HEK293T (cell line): ENCODE measurements at regions not wholly inside any gene's neighbourhood (a gene's known extent, or its start where the extent isn't known, plus 50 kb on each side); places are given as distances from the start of the nearest gene placed in this dataset.
A peak's percentile ranks its signal among the peaks of the same experiment; 100 is the strongest.

Experiments used
- CTCF ChIA-PET: fragments of 350-600 bp; formaldehyde crosslinking; extraction: SDS; loops from one replicate; lab custom pipeline; 2021; ENCODE audit warnings: antibody characterized with exemption, inconsistent platforms; lab: Yijun Ruan, JAX
- POLR2A ChIA-PET: fragments of 350-600 bp; formaldehyde crosslinking; extraction: SDS; loops from one replicate; lab custom pipeline; 2020; ENCODE audit warnings: antibody characterized with exemption, inconsistent platforms; lab: Yijun Ruan, JAX
- DNase-seq: peaks from one replicate; pipeline ENCODE4 v3.0.0; 2012; ENCODE audit warnings: mixed read lengths; ENCODE audit errors: extremely low spot score
- ARNT ChIP-seq: fragments of 450-650 bp; IDR thresholded peaks from 2 replicates; pipeline ENCODE4 v1.6.1; 2017; ENCODE audit warnings: mild to moderate bottlenecking
- BHLHE40 ChIP-seq: fragments of 450-650 bp; IDR thresholded peaks from 2 replicates; pipeline ENCODE4 v1.6.1; 2016; ENCODE audit warnings: mild to moderate bottlenecking, moderate library complexity, borderline replicate concordance
- CTBP1 ChIP-seq: fragments of 450-650 bp; IDR thresholded peaks from 2 replicates; pipeline ENCODE4 v1.6.1; 2016; ENCODE audit warnings: borderline replicate concordance
- ELF4 ChIP-seq: fragments of 450-650 bp; IDR thresholded peaks from 2 replicates; pipeline ENCODE4 v1.6.1; 2017; ENCODE audit warnings: antibody characterized with exemption
- FOXA1 ChIP-seq: fragments of 450-650 bp; IDR thresholded peaks from 2 replicates; pipeline ENCODE4 v1.6.1; 2016; ENCODE audit warnings: mild to moderate bottlenecking
- FOXK2 ChIP-seq: fragments of 450-650 bp; IDR thresholded peaks from 2 replicates; pipeline ENCODE4 v1.6.1; 2016; ENCODE audit warnings: mild to moderate bottlenecking
- FOXM1 ChIP-seq: fragments of 450-650 bp; IDR thresholded peaks from 2 replicates; pipeline ENCODE4 v1.6.1; 2017; ENCODE audit warnings: mild to moderate bottlenecking, borderline replicate concordance
- HDGF ChIP-seq: fragments of 450-650 bp; IDR thresholded peaks from 2 replicates; pipeline ENCODE4 v1.6.1; 2017; ENCODE audit warnings: antibody characterized with exemption, borderline replicate concordance
- L3MBTL2 ChIP-seq: fragments of 450-650 bp; conservative IDR thresholded peaks from 2 replicates; pipeline ENCODE4 v1.6.1; 2016; ENCODE audit warnings: mild to moderate bottlenecking
- LEF1 ChIP-seq: fragments of 450-650 bp; IDR thresholded peaks from 2 replicates; pipeline ENCODE4 v1.6.1; 2017; ENCODE audit warnings: mild to moderate bottlenecking, borderline replicate concordance
- NFRKB ChIP-seq: fragments of 450-650 bp; IDR thresholded peaks from 2 replicates; pipeline ENCODE4 v1.6.1; 2016; ENCODE audit warnings: mild to moderate bottlenecking, moderate library complexity
- SP1 ChIP-seq: fragments of 450-650 bp; IDR thresholded peaks from 2 replicates; pipeline ENCODE4 v1.6.1; 2017
- SUZ12 ChIP-seq: fragments of 450-650 bp; IDR thresholded peaks from 2 replicates; pipeline ENCODE4 v1.6.1; 2016; ENCODE audit warnings: mild to moderate bottlenecking
- TARDBP ChIP-seq: fragments of 450-650 bp; IDR thresholded peaks from 2 replicates; pipeline ENCODE4 v1.6.1; 2016
- ZNF384 ChIP-seq: fragments of 450-650 bp; IDR thresholded peaks from 2 replicates; pipeline ENCODE4 v1.6.1; 2016
- TF ChIP-seq, protein P1 (sequence below): fragments of 450-650 bp; IDR thresholded peaks from 2 replicates; pipeline ENCODE4 v1.6.1; 2016

DNA sequence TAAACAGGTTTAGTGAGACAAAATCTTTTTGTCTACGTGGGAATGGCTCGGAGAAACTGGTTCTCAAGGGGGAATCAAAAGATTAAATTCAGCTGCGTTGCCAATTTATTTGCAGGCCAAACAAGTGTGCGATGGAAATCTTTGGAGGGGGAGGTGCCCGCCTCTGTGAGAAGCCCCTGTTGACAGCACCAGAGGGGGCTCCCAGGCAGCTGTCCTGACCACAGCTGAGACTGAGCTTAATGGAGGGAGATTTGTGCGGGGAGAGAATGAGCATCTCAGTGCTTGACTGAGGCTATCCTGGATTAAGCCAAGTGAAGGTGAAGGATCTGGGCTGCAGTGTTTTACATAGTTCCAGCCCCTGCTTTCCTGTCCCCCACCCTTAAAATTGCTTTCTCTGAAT is 169.7 kb downstream of the ATG4C start:
- CTCF ChIA-PET: no interaction called here
- DNase-seq: no peak
- no peak for TF ChIP-seq L3MBTL2
- TF ChIP-seq LEF1: no peak
- no peak for TF ChIP-seq CTBP1
- no peak for TF ChIP-seq ARNT
- TF ChIP-seq SUZ12: no peak
- no peak for TF ChIP-seq BHLHE40
- TF ChIP-seq FOXK2: no peak
- no peak for TF ChIP-seq SP1
- TF ChIP-seq, protein P1, sequence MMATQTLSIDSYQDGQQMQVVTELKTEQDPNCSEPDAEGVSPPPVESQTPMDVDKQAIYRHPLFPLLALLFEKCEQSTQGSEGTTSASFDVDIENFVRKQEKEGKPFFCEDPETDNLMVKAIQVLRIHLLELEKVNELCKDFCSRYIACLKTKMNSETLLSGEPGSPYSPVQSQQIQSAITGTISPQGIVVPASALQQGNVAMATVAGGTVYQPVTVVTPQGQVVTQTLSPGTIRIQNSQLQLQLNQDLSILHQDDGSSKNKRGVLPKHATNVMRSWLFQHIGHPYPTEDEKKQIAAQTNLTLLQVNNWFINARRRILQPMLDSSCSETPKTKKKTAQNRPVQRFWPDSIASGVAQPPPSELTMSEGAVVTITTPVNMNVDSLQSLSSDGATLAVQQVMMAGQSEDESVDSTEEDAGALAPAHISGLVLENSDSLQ: no peak
- TF ChIP-seq FOXM1: no peak
- TF ChIP-seq HDGF: no peak
- no peak for TF ChIP-seq TARDBP
- POLR2A ChIA-PET: no interaction called here

DNA sequence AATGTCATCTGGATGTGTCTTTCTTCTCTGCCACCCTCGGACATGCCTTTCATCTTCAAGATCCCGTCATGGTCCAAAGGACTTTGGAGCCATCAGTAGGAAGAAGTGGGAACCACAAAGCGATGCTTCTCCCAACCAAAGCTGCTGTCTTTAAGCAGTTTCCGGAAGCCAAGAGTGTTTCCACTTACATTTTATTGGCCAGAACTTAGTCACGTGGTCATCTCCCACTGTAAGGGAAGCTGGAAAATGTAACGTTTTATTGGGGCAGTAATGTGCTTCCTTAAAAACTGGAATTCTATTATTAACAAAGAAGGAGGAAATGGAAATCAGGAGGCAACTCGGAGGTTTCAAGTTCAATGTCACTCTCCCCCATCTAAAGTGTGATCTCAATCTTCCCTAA is 170.8 kb downstream of the ATG4C start:
- CTCF ChIA-PET: no interaction called here
- DNase-seq: no peak
- POLR2A ChIA-PET: no interaction called here
- TF ChIP-seq FOXM1 (no peak), TARDBP (no peak), L3MBTL2 (no peak), ELF4 (no peak), LEF1 (no peak), FOXA1 (no peak), CTBP1 (no peak), ZNF384 (no peak), FOXK2 (no peak), BHLHE40 (no peak), ARNT (no peak), SUZ12 (no peak), HDGF (no peak), NFRKB (no peak)

GRCh38 chr1:62955666-62956065 is 171.7 kb downstream of the ATG4C start:
- ChIA-PET CTCF (interaction anchor here (0.6 kb wide), 1 partner anchor 1190 kb away, joined by 4 read pairs; no protein-coding TSS in a partner anchor), POLR2A (no interaction called here)
- DNase-seq: no peak
- TF ChIP-seq CTBP1: no peak
- TF ChIP-seq, protein P1: peak; percentile 28; the same call in 1 of the 2 replicates
- TF ChIP-seq NFRKB: no peak

DNA sequence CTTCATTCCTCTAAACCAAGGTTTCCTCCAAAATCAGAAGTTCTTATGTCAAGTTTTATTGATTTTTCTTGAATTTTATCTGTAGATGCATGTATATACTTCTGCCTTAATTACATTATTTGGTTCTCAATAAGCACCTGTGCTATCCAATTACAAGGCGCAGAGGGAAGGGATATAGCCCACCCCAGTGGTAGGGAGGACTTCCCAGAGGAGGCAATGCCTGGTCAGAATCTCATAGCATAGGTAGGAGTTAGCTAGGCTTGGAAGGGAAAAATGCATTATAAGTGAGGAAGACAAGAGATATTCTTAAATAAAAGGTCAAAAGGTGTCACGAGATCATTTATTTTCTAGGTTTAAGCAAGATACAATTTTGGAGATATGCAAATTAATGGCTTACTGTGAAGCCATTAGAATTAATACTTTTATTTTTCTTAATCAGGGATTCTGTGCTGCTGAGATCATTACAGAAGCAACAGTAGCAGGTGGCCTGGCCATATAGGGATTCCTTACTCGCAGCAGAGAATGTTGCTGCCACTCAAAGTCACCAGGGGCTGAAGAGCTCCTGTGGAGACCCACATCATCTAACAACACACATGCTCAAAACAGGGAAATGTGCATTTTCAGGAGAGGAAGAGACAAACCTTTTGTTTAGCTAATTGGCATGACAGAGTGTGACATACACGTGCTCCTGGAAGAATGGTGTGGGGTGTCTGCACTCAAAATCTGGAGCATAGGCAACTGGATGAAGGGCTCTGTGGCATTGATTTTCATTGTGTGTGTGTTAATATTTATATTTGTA is 178.3 kb downstream of the ATG4C start:
- CTCF ChIA-PET: interaction anchor here (0.6 to 1.8 kb wide), 3 partner anchors 12 to 120 kb away, joined by 3 to 4 read pairs (median 3); no protein-coding TSS in a partner anchor
- POLR2A ChIA-PET: no interaction called here
- no peak for TF ChIP-seq BHLHE40
- no peak for TF ChIP-seq SUZ12
- no peak for TF ChIP-seq LEF1
- no peak for TF ChIP-seq ARNT
- no peak for DNase-seq

GRCh38 chr1:62962901-62963776 is 179.2 kb downstream of the ATG4C start:
- POLR2A ChIA-PET: no interaction called here
- CTCF ChIA-PET: interaction anchor here (0.6 to 1.8 kb wide), 4 partner anchors 9 to 121 kb away, joined by 3 to 5 read pairs (median 4); no protein-coding TSS in a partner anchor
- TF ChIP-seq FOXA1: no peak
- TF ChIP-seq HDGF: peak; percentile 23; the same call in 1 of the 2 replicates
- peak; percentile 91 for DNase-seq

- no peak for DNase-seq
- ChIA-PET POLR2A (interaction anchor here (1.3 kb wide), 1 partner anchor 10 kb away, joined by 3 read pairs; no protein-coding TSS in a partner anchor), CTCF (interaction anchor here (1.7 to 1.8 kb wide), 2 partner anchors 8 to 122 kb away, joined by 4 to 5 read pairs; no protein-coding TSS in a partner anchor)
- no peak for TF ChIP-seq SUZ12
- no peak for TF ChIP-seq FOXM1
- TF ChIP-seq FOXK2: no peak
- no peak for TF ChIP-seq CTBP1
- TF ChIP-seq ZNF384: no peak
- TF ChIP-seq L3MBTL2: no peak
- no peak for TF ChIP-seq SP1
- TF ChIP-seq LEF1: no peak
- TF ChIP-seq HDGF: no peak
- no peak for TF ChIP-seq FOXA1
- TF ChIP-seq ELF4: no peak
Observed at GRCh38 chr1:62964141-62964540, 180.2 kb downstream of the ATG4C start.
